GM19328 (cell line): ENCODE measurements at regions not wholly inside any gene's neighbourhood (a gene's known extent, or its start where the extent isn't known, plus 50 kb on each side); places are given as distances from the start of the nearest gene placed in this dataset.
"Not testable (repeated sequence)": the region's sequence is repeated elsewhere in the genome, so short reads cannot be mapped to it uniquely, and the experiment has no call there.

Experiments
- ATAC-seq: cut with Tn5 transposase; IDR thresholded peaks from one replicate; pipeline ENCODE4 v1.9.1; 2021; ENCODE audit warnings: mild to moderate bottlenecking, moderate library complexity; ENCODE audit not compliant: unreplicated experiment

DNA sequence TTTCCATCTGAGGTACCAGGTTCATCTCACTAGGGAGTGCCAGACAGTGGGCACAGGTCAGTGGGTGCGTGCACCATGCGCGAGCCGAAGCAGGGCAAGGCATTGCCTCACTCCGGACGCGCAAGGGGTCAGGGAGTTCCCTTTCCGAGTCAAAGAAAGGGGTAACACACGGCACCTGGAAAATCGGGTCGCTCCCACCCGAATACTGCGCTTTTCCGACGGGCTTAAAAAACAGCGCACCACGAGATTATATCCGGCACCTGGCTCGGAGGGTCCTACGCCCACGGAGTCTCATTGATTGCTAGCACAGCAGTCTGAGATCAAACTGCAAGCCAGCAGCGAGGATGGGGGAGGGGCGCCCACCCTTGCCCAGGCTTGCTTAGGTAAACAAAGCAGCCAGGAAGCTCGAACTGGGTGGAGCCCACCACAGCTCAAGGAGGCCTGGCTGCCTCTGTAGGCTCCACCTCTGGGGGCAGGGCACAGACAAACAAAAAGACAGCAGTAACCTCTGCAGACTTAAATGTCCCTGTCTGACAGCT is 242.5 kb downstream of the CYLC2 start:
- not testable (repeated sequence) for ATAC-seq

DNA sequence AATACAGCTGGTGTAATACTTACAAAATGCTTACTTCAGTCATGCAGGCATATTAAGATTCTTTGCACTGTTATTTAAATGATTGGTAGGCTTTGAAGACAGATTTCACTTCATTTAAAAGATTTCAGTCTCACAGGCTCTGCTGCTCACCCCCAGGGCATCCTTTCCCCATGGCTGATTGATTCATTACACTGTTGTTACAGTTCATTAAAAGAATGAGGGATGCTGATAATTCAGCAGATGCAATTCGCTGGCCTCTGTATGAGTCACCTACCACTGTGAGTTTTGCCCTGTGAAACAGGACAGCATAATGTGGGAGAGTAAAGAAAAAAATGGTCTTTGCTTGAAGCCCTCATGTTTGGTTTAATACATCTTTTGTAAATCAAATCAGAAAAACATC is 246.9 kb downstream of the CYLC2 start:
- ATAC-seq = no peak

GRCh38 chr9:103242486-103242885 is 247.4 kb downstream of the CYLC2 start:
- no peak for ATAC-seq

DNA sequence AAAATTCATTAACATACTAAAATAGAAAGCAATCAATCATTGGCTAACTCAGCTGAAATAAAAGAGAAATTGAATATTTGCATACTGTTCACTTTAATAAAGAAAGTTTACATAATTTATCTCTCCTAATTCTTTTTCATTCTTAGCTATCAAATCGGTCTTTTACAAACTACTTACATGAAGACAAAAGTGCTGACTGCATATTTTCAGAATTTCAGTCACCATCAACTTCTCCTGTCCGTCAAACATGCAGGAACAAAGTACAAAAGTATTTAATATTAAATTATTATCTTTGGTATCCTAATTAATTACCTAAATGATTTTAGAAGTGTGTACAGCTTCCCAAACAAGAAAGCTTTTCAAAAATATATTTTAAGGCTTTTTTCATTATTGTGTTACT is 248.4 kb downstream of the CYLC2 start:
- no peak for ATAC-seq

DNA sequence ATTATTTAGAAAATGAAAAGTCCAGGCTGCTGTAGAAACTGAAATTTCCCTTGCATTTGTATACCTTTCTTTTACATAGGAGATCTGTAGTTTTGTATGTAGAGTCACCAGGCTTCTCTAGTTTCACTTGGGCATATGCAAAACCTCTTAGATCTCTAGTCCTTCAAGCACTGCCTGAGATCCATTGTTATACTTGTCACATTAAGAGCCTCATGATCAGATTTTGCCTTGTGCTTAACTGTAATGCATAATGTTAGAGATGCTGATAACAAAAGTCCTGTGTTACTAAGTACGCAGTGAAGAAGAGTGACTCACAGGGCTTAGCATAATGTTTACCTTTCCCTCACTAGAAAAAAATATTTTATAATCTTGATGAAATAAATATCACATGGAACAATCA is 250.2 kb downstream of the CYLC2 start:
- ATAC-seq = no peak

DNA sequence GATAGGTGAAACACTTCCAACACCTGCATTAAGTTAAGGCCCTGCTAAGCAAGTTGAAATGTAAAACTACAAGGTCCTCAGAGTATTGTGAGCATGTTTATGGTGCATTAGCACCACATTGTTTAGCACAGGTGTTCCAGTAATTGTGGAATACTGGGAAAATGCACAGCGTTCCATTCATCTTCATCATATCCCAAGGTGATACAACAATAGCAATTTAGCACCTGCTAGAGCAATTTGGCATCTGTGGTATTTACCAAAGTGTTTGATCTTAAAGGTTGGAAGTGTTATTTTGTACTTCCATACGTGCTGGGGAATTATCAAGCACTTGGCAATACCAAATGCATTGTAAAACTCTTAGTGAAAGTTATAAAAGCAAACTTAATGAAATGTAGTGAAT is 266.8 kb downstream of the CYLC2 start:
- no peak for ATAC-seq

GRCh38 chr9:103266064-103266463 is 270.9 kb downstream of the CYLC2 start:
- ATAC-seq = no peak

GRCh38 chr9:103277240-103277639 is 282.1 kb downstream of the CYLC2 start:
- ATAC-seq = no peak

DNA sequence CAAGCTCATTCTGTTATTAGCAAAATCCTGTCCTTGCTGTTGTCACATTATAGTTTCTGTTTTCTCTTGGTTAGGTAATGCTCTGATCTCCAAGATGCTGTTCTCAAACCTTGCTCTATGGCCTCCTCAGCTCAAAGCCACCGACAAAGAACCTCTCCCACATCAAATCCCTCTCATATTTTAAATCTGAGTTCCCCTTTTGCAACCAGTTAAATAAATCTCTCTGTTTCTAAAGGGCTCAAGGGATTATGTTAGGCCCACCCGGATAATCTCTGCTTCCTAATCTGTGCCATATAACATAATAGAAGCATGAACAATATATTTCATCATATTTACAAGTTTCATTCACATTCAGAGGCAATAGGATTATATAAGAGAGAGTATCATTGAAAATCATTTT is 286.0 kb downstream of the CYLC2 start:
- no peak for ATAC-seq

DNA sequence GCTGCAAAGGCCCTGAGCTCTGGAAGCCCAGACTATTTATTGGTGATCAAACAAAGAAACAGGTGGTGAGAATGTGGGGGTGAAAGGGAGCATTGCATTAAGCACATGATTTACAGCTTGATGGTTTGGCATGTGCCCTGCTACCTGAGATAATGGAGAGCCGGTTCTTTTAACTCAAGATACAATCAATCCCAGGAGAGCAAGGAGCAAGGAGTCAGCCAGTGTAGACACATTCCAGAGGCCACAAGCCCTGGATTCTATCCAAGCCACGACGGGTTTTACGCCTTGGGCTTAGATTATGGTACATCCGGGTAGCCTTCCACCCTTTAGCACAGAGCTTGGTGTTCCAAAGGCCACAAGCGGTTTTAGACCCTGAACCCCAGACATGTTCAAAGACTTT is 292.2 kb downstream of the CYLC2 start:
- no peak for ATAC-seq

- no peak for ATAC-seq
These were observed 301.1 kb downstream of the CYLC2 start for GRCh38 chr9:103296189-103296588.

DNA sequence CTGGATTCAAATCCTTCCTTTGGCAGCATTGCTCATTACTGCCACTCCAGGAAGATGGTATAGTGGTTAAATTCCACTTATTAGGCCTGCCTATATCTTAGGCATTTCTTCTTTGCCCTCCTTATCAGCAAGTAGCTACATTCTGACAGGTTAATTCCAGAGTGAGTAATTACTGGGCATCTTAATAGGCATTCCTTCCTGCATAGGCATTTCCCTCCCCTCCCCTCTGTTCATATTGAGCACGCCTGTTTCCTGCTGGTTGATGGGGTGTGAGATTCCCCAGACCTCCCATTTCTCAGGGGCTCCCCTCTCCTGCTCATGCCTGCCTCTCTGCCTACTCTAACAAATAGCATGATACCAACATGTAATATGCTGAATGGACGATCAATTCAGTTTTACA is 305.9 kb downstream of the CYLC2 start:
- ATAC-seq = no peak

DNA sequence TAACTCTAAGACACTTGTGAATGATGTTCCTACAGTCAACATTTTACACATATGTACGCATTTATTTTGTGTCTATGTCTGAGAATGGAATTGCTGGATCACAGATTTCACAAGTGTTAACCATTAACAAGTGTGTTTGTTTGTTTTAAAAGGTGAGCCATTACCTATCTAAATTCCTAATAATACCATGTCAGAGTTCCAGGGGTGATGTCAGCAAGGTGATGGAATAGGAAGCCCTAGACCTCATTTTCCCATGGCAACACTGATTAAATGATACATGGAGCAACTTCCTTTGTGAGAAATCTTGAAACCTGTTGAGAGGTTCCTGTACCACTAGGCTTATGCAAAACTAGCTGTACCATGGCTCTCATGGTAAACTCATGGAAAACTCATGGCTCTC is 309.7 kb downstream of the CYLC2 start:
- ATAC-seq = no peak

DNA sequence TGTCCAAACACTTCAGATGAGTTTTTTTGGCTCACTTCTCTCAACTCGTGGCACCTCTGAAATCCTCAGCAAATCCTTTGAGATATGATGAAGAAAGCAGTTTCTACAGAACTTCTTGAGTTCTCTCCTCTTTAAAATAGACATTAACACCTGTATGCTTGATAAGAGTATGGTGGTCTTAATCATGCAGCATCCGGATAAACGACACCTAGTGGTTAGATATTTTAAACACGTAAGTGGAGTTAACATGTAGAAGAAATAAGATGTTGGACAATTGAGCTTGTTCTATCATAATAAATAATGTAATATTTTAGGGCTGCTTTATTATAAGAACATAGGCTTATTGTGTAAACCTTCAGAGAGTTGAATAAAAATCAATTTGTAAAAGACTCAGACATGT is 324.8 kb downstream of the CYLC2 start:
- ATAC-seq = no peak

GRCh38 chr9:103323699-103324098 is 328.6 kb downstream of the CYLC2 start:
- no peak for ATAC-seq

GRCh38 chr9:103335461-103335860 is 340.3 kb downstream of the CYLC2 start:
- ATAC-seq = no peak

- no peak for ATAC-seq
These were observed 359.9 kb downstream of the CYLC2 start for GRCh38 chr9:103355000-103355399.

- not testable (repeated sequence) for ATAC-seq
These were observed 362.8 kb downstream of the CYLC2 start for GRCh38 chr9:103357980-103358379.

DNA sequence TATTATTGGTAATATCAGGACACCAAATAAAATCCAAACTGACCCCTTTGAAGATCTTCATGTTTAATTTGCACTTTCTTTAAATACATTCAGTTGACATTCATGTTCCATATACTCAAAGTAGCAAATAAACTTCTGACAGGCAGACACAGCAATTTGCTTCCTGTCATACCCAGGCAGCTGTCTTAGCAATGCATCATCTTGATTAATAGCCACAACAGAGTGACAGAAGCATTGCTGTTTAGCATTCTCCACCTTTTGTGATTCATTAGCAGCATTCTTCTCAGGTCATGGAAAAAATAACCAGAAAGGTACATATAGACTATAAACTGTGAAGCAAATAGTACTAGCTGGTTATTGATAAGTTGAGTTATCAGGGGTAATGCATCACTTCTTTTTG is 366.8 kb downstream of the CYLC2 start:
- no peak for ATAC-seq

DNA sequence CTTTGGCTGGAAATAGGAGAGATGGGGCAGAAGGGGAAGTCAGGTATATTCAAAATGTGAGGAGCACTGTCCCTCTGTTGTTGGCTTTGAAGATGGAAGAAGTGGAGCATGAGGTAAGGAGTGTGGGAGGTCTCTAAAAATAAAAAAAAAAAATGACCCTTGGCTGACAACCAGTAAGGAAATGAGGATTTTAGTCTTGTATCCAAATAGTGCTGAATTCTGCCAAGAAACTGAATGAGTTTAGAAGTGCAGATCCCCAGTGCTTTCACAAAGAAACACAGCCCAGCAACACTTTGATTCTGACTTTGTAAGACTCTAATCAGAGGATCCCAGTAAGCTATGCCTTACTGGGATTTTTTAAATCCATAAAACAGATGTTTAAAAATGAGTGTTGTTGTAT is 367.9 kb downstream of the CYLC2 start:
- no peak for ATAC-seq

DNA sequence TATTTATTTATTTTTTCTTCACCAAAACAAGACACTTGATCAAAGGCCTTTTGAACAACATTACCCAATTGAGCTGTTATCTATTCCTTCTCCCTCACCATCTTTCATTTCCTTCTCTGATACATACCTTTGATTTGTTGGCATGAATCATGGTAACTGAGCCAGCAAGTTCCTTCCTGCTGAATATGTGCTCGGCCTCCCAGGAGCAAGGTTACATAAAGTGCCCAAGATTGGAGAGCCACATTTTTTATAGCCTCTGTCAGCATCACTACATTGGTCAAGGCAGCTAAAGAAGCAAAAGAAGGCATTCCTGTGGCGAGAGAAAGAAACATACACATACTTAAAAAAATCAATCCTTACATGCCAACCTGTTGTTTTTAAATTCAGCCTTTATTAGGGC is 369.6 kb downstream of the CYLC2 start:
- no peak for ATAC-seq

DNA sequence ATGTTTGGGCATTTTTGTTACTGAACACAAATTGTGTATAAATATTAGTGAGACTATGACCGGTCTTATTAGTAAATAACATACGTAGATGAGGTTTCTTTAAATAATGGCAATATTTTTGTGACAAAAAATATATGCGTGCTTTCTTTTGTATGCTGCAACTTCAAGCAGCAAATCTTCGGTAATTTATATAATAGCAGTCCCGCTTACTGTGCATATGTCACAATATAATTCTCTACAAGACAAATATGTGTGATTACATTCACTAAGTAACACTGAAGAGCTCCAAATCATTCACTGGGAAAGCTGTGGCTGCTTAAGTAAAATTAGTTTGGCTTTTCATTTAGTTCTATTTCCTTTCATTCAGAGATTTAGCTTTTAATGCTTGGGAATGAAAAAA is 376.0 kb downstream of the CYLC2 start:
- ATAC-seq = no peak

- ATAC-seq = no peak
These were observed 377.7 kb downstream of the CYLC2 start for GRCh38 chr9:103372828-103373227.

DNA sequence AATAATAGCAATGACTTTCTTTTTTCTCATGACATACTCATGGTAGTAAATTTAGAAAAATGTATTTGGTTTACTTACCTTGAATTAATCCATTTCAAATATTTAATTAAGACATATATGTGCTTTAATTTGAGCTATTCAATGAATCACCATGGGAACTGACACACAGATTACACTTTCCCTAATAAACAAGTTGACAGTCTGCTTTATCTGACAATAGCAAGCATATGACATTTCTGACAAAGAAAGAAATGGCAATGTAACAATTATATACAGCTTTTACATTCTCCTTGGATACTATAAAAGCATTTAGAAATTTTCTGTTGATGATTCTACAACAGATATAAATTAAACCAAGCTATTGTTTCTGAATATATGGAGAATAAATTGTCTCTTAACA is 382.5 kb downstream of the CYLC2 start:
- ATAC-seq = no peak
